ENCODE measurements at regions not wholly inside any gene's neighbourhood (a gene's known extent, or its start where the extent isn't known, plus 50 kb on each side); places are given as distances from the start of the nearest gene placed in this dataset.

DNA sequence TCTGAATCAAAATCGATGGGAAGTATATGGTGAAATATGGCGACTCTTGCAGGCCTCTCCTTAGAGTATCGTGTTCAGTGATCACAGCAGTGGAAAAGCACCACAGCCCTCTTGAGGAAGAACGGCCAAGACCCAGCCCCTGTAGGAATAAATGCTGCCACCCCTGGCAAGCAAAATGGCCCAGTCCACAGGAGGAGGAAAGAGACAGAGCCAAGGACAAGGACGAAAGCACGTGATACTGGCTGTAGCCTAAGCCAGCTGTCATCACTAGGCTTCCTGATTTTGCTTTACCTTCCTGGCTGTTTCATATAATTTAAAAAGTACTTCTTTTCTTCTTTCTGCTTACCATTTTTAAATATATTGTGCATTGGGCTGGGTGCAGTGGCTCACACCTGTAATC is 395.0 kb upstream of the SHH start:
- TF ChIP-seq CTCF (IDR thresholded peaks at IDR 0.05; ENCODE audit: low read depth, low read length, missing input control) (no peak), RAD21 (IDR thresholded peaks at IDR 0.05) (no peak), RXRA (IDR thresholded peaks at IDR 0.05) (no peak), TAF1 (conservative IDR thresholded peaks at IDR 0.05) (no peak), REST (IDR thresholded peaks at IDR 0.05) (no peak), JUND (IDR thresholded peaks at IDR 0.05) (no peak)
- TF ChIP-seq, protein P1, sequence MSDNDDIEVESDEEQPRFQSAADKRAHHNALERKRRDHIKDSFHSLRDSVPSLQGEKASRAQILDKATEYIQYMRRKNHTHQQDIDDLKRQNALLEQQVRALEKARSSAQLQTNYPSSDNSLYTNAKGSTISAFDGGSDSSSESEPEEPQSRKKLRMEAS (IDR thresholded peaks at IDR 0.05), result no peak
- TF ChIP-seq, protein P2, sequence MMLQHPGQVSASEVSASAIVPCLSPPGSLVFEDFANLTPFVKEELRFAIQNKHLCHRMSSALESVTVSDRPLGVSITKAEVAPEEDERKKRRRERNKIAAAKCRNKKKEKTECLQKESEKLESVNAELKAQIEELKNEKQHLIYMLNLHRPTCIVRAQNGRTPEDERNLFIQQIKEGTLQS (IDR thresholded peaks at IDR 0.05), result no peak
